NCI-H2196 treated with DMSO at 0.1 percent for 48 hours (cell line): ENCODE measurements at regions not wholly inside any gene's neighbourhood (a gene's known extent, or its start where the extent isn't known, plus 50 kb on each side); places are given as distances from the start of the nearest gene placed in this dataset.
"Not testable (repeated sequence)": the region's sequence is repeated elsewhere in the genome, so short reads cannot be mapped to it uniquely, and the experiment has no call there.

Experiments used
- DNase-seq: peaks from one replicate; lab custom pipeline; 2025; ENCODE audit not compliant: unreplicated experiment; lab: John Stamatoyannopoulos, UW

DNA sequence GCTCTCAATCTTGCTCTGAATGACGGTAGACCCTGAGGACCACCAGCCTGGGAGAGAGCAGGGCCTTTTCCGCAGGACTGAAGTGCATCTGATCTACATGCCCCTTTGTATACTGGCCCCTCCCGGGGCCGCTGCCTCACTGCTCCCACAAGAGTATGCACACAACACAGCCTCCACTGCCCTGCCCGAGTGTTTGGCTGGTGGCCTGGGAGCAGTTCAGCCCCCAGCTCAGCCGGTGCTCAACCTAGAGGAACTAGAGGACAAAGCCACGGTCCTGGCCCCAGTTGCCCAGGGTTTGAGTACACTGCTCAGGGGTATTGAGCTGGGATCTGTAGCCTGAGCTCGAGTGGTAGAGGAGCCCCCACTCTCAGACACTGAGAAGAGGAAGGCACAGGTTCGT is 118.9 kb upstream of the CAB39 start:
- DNase-seq = no peak

- no peak for DNase-seq
Measured at GRCh38 chr2:230594286-230594840, 118.3 kb upstream of the CAB39 start.

GRCh38 chr2:230599853-230600252 is 112.8 kb upstream of the CAB39 start:
- no peak for DNase-seq

DNA sequence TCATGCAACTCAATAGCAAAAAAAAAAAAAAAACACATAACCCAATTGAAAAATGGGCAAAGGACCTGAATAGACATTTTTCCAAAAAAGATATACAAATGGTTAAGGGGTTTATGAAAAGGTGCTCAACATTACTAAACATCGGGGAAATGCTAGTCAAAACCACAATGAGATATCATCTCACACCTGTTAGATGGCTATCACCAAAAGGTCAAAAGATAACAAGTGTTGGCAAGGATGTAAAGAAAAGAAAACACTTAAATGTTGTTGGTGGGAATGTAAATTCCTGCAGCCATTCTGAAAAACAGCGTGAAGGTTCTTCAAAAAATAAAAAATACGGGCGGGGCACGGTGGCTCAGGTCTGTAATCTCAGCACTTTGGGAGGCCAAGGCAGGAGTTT is 112.4 kb upstream of the CAB39 start:
- DNase-seq = no peak

DNA sequence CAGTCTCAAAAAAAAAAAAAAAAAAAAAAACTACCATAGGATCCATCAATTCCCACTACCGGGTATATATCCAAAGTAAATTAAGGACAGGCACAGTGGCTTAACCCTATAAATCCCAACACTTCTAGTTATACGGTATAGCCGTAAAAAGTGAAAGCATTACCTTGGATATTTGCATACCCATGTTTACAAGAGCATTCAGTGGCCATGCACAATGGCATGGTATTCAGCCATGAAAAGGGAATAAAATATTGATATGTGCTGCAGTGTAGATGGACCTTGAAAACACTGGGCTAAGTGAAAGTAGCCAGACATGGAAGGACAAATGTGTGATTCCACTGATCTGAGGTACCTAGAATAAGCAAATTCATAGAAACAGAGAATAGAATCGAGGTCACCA is 111.8 kb upstream of the CAB39 start:
- DNase-seq = no peak

DNA sequence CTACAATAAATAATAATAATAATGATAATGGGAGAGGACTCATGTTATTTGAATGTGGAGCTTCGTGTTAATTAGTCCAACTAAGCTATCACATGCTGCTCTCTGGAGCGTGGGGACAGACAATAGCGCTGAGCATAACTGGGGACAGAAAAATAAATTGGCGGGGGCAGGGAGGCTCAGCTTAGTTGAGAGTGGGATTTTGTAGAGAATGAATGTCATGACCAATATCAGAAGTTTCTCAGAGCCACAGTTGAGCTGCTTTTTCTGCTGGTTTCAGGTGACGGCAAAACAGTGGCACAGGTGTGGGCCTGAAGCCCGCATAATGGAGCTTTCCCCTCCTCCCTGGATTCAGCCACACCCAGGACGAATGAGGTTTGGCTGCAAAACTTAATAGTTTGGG is 111.1 kb upstream of the CAB39 start:
- DNase-seq = no peak

DNA sequence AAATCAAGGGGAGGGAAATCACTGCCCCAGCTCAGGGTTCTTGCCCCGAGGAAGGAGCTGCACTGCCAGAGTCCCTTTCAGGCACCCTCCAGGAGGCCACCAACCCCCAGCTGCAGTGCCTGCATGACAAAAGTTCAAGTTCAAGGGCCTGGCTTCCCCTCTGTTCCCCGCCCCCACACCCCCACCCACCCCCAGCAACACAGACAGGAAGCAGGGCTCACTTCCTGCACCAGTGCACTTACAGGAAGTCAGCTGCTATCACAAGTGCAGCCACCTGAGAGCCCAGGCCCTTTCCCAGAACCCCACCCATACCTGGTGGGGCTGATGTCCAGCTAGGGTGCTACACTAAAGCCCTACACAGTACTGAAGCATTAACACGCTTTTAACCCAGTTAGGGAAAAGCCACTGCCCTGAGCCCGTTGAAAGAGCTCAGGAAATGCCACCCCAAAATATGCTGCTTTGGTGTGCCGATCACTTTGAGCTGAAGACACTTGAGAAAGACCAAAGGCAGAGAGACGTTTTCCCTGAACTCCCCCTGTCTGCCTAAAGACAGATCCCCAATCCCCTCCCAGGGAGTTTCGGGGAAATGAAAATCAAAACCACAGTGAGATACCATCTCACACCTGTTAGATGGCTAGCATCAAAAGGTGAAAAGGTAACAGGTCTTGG is 109.9 kb upstream of the CAB39 start:
- no peak for DNase-seq

- DNase-seq = not testable (repeated sequence)
Measured at GRCh38 chr2:230603317-230603716, 109.3 kb upstream of the CAB39 start.

- DNase-seq = not testable (repeated sequence)
Measured at GRCh38 chr2:230604158-230604557, 108.5 kb upstream of the CAB39 start.

DNA sequence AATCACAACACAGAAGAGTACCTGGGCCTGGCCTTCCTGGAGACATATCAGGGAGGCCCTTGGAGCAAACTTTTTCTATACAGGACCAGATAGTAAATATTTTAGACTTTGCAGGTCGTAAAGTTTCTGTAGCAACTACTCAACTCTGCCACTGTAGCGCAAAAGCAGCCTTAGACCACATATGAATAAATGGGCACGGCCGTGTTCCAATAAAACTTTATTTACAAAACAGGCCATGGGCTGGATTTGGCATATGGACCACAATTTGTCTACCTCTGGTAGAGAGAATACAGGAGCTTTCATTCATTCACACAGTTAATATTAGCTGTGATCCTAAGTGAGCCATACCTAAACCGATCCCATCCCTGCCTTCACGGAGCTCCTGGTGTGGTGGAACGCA is 98.6 kb upstream of the CAB39 start:
- DNase-seq = no peak

GRCh38 chr2:230614913-230615332 is 97.7 kb upstream of the CAB39 start:
- DNase-seq = no peak

GRCh38 chr2:230617256-230617706 is 95.4 kb upstream of the CAB39 start:
- not testable (repeated sequence) for DNase-seq

GRCh38 chr2:230619491-230619890 is 93.2 kb upstream of the CAB39 start:
- no peak for DNase-seq

GRCh38 chr2:230625220-230625619 is 87.4 kb upstream of the CAB39 start:
- not testable (repeated sequence) for DNase-seq

- not testable (repeated sequence) for DNase-seq
Measured at GRCh38 chr2:230627091-230627490, 85.6 kb upstream of the CAB39 start.

DNA sequence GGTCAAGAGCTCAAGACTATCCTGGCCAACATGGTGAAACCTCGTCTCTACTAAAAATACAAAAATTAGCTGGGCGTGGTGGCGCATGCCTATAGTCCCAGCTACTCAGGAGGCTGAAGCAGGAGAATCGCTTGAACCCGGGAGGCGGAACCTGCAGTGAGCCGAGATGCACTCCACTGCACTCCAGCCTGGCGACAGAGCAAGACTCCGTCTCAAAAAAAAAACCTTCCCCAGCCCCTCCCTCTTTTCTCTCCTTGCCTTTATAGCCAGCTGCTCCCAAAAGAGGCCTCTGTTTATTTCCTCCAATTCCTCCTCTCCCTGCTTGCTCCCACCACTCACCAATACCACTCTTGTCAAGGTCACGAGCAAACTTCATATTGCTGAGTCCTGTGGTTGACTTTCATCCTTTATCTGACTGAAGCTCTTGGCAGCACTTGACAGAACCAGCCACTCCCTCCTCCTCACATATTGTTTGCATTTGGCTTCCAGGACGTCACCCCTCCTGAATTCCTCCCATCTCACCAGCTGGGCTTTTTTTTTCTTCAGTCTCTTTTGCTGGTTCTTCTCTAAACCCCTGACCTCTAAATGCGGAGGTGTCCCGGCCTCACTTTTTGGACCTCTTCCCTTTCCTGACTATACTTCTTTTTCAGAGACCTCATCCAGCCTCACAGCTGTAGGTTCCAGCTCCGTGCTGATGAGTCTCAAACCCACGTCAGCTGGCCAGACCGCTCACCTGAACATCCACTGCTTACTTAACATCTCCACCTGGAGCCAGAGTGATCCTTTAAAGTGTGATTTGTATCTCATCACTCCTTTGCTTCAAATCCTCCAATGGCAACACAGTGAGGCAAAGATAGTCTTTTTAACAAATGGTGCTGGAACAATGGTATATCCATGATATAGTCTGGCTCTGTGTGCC is 84.6 kb upstream of the CAB39 start:
- no peak for DNase-seq

DNA sequence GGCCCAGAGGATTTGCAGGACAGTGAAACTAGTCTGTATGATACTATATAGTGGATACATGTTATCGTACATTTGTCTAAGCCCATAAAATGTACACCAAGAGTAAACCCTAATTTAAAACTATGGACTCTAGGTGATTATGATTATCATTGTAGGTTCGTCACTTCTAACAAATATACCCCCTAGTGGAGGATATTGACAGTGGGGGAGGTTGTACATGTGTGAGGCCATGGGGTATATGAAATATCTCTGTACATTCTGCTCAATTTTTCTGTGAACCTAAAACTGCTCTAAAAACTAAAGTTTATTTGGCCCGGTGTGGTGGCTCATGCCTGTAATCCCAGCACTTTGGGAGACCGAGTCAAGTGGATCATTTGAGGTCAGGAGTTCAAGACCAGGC is 81.2 kb upstream of the CAB39 start:
- DNase-seq = no peak

DNA sequence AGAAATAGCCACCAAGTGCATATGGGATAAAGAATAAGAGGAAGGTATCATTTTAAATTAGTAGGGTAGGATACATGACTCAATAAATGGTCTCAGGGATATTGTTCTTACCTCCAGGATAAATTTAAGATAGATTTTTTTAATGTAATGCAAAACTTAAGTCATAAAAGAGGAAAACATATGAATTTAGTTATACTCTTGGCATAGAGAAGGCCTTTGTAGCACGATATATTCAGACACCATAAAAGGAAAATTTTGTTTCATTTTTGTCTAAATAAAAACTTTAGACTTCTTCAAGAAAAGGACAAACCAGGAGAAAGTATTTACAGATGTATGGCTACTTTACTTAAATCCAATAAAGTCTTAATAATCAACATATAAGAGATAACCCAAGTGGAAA is 78.5 kb upstream of the CAB39 start:
- no peak for DNase-seq

DNA sequence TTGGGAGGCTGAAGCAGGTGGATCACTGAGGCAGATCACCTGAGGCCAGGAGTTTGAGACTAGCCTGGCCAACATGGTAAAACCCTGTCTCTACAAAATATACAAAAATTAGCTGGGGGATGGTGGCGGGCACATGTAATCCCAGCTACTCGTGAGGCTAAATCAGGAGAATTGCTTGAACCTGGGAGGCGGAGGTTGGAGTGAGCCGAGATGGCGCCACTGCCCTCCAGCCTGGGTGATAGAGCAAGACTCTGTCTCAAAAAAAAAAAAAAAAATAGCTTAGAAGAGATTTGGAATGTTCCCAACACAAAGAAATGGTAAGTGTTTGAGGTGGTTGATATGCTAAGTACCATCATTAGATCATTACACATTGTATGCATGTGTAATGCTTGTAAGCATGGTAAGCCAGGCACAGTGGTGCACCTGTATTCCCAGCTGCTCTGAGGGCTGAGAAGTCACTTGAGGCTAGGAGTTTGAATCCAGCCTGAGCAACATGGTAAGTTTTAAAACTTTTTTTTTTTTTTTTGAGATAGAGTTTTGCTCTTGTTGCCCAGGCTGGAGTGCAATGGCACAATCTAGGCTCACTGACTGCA is 77.8 kb upstream of the CAB39 start:
- DNase-seq = not testable (repeated sequence)

- no peak for DNase-seq
Measured at GRCh38 chr2:230636684-230637271, 75.9 kb upstream of the CAB39 start.

DNA sequence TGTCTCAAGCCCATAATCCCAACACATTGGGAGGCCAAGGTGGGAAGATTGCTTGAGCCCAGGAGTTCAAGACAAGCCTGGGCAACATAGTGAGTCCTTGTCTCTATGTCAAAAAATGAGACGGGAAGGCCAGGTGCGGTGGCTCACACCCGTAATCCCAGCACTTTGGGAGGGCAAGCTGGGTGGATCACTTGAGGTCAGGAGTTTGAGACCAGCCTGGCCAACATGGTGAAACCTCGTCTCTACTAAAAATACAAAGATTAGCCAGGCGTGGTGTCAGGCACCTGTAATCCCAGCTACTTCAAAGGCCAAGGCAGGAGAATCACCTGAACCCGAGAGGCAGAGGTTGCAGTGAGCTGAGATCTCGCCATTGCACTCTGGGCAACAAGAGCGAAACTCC is 75.2 kb upstream of the CAB39 start:
- DNase-seq = not testable (repeated sequence)
